ENCODE measurements at regions not wholly inside any gene's neighbourhood (a gene's known extent, or its start where the extent isn't known, plus 50 kb on each side); places are given as distances from the start of the nearest gene placed in this dataset.

- TF ChIP-seq CTCF (IDR thresholded peaks at IDR 0.05) (no peak), POLR2A (IDR thresholded peaks at IDR 0.05) (no peak), EP300 (IDR thresholded peaks at IDR 0.05) (no peak)
Measured at GRCh38 chr4:127364397-127364796, 268.4 kb upstream of the INTU start.
